ENCODE measurements at regions not wholly inside any gene's neighbourhood (a gene's known extent, or its start where the extent isn't known, plus 50 kb on each side); places are given as distances from the start of the nearest gene placed in this dataset.

GRCh38 chr5:97453263-97453662 is 270.2 kb upstream of the RIOK2 start:
- H3K4me3 Mint-ChIP-seq, result no peak overlapping the region
- H3K27me3 Mint-ChIP-seq (ENCODE audit: low read depth), result no peaks in the 10 kb centered on the region
- no peak overlapping the region for H3K27ac Mint-ChIP-seq
- no peaks in the 10 kb centered on the region for H3K36me3 Mint-ChIP-seq (ENCODE audit: low read depth)
- no peak for DNase-seq
- ATAC-seq, result no peak
- no peaks in the 10 kb centered on the region for H3K9me3 Mint-ChIP-seq (ENCODE audit: insufficient read depth)
- CTCF ChIA-PET, result no interaction called here
- POLR2A ChIA-PET, result no interaction called here
- H3K4me1 Mint-ChIP-seq (ENCODE audit: low read depth), result no peaks in the 10 kb centered on the region

GRCh38 chr5:97454015-97454414 is 271.0 kb upstream of the RIOK2 start:
- Mint-ChIP-seq H3K9me3 (ENCODE audit: insufficient read depth) (no peaks in the 10 kb centered on the region), H3K27me3 (ENCODE audit: low read depth) (no peaks in the 10 kb centered on the region), H3K4me1 (ENCODE audit: low read depth) (no peaks in the 10 kb centered on the region), H3K27ac (no peak overlapping the region), H3K36me3 (ENCODE audit: low read depth) (no peaks in the 10 kb centered on the region), H3K4me3 (no peak overlapping the region)
- no peak for DNase-seq
- POLR2A ChIA-PET, result no interaction called here
- CTCF ChIA-PET, result no interaction called here
- no peak for ATAC-seq

- POLR2A ChIA-PET, result no interaction called here
- CTCF ChIA-PET, result no interaction called here
- ATAC-seq, result no peak
Measured at GRCh38 chr5:97455996-97456395, 272.9 kb upstream of the RIOK2 start.

GRCh38 chr5:97458851-97459250 is 275.8 kb upstream of the RIOK2 start:
- DNase-seq (no peak), ATAC-seq (no peak)
- no peaks in the 10 kb centered on the region for H3K4me1 Mint-ChIP-seq (ENCODE audit: low read depth)
- ChIA-PET CTCF (no interaction called here), POLR2A (interaction anchor here (0.5 kb wide), 1 partner anchor 142 kb away, joined by 3 read pairs; no protein-coding TSS in a partner anchor)
- H3K36me3 Mint-ChIP-seq (ENCODE audit: low read depth), result no peaks in the 10 kb centered on the region
- H3K4me3 Mint-ChIP-seq, result no peak overlapping the region
- no peak overlapping the region for H3K27ac Mint-ChIP-seq
- H3K27me3 Mint-ChIP-seq (ENCODE audit: low read depth), result no peaks in the 10 kb centered on the region
- H3K9me3 Mint-ChIP-seq (ENCODE audit: insufficient read depth), result no peaks in the 10 kb centered on the region

More at GRCh38 chr5:97455996-97456395, 272.9 kb upstream of the RIOK2 start:
- no peak for DNase-seq
- Mint-ChIP-seq H3K4me1 (ENCODE audit: low read depth) (no peaks in the 10 kb centered on the region), H3K4me3 (no peak overlapping the region), H3K27ac (no peak overlapping the region), H3K9me3 (ENCODE audit: insufficient read depth) (no peaks in the 10 kb centered on the region), H3K36me3 (ENCODE audit: low read depth) (no peaks in the 10 kb centered on the region), H3K27me3 (ENCODE audit: low read depth) (no peaks in the 10 kb centered on the region)

GRCh38 chr5:97471951-97472350 is 288.9 kb upstream of the RIOK2 start:
- no peak for DNase-seq
- ChIA-PET POLR2A (no interaction called here), CTCF (no interaction called here)
- Mint-ChIP-seq H3K4me1 (ENCODE audit: low read depth) (no peaks in the 10 kb centered on the region), H3K36me3 (ENCODE audit: low read depth) (no peaks in the 10 kb centered on the region), H3K27ac (no peak overlapping the region), H3K9me3 (ENCODE audit: insufficient read depth) (no peaks in the 10 kb centered on the region), H3K27me3 (ENCODE audit: low read depth) (no peaks in the 10 kb centered on the region), H3K4me3 (no peak overlapping the region)
- no peak for ATAC-seq

- Mint-ChIP-seq H3K4me1 (ENCODE audit: low read depth) (no peaks in the 10 kb centered on the region), H3K27me3 (ENCODE audit: low read depth) (no peaks in the 10 kb centered on the region), H3K27ac (no peak overlapping the region), H3K4me3 (no peak overlapping the region), H3K36me3 (ENCODE audit: low read depth) (no peaks in the 10 kb centered on the region), H3K9me3 (ENCODE audit: insufficient read depth) (no peaks in the 10 kb centered on the region)
- ChIA-PET POLR2A (no interaction called here), CTCF (no interaction called here)
- DNase-seq, result no peak
- ATAC-seq, result no peak
Measured at GRCh38 chr5:97475847-97476246, 292.8 kb upstream of the RIOK2 start.

GRCh38 chr5:97476852-97477534 is 293.9 kb upstream of the RIOK2 start:
- ATAC-seq, result no peak
- Mint-ChIP-seq H3K4me1 (ENCODE audit: low read depth) (no peaks in the 10 kb centered on the region), H3K4me3 (no peak overlapping the region), H3K27ac (no peak overlapping the region), H3K36me3 (ENCODE audit: low read depth) (no peaks in the 10 kb centered on the region), H3K9me3 (ENCODE audit: insufficient read depth) (no peaks in the 10 kb centered on the region), H3K27me3 (ENCODE audit: low read depth) (no peaks in the 10 kb centered on the region)
- CTCF ChIA-PET, result no interaction called here
- POLR2A ChIA-PET, result no interaction called here
- no peak for DNase-seq

- no peak overlapping the region for H3K4me3 Mint-ChIP-seq
- DNase-seq (no peak), ATAC-seq (no peak)
- ChIA-PET POLR2A (no interaction called here), CTCF (no interaction called here)
- H3K36me3 Mint-ChIP-seq (ENCODE audit: low read depth), result no peaks in the 10 kb centered on the region
- no peaks in the 10 kb centered on the region for H3K9me3 Mint-ChIP-seq (ENCODE audit: insufficient read depth)
- H3K4me1 Mint-ChIP-seq (ENCODE audit: low read depth), result no peaks in the 10 kb centered on the region
- H3K27me3 Mint-ChIP-seq (ENCODE audit: low read depth), result no peaks in the 10 kb centered on the region
- no peak overlapping the region for H3K27ac Mint-ChIP-seq
Measured at GRCh38 chr5:97478483-97478882, 295.4 kb upstream of the RIOK2 start.

- POLR2A ChIA-PET, result no interaction called here
- CTCF ChIA-PET, result no interaction called here
- H3K4me3 Mint-ChIP-seq, result no peak overlapping the region
- H3K9me3 Mint-ChIP-seq (ENCODE audit: insufficient read depth), result no peaks in the 10 kb centered on the region
- no peaks in the 10 kb centered on the region for H3K36me3 Mint-ChIP-seq (ENCODE audit: low read depth)
- ATAC-seq (no peak), DNase-seq (no peak)
- H3K27me3 Mint-ChIP-seq (ENCODE audit: low read depth), result no peaks in the 10 kb centered on the region
- no peak overlapping the region for H3K27ac Mint-ChIP-seq
- H3K4me1 Mint-ChIP-seq (ENCODE audit: low read depth), result no peaks in the 10 kb centered on the region
Measured at GRCh38 chr5:97480313-97480712, 297.3 kb upstream of the RIOK2 start.

- no peak overlapping the region for H3K4me3 Mint-ChIP-seq
- CTCF ChIA-PET, result no interaction called here
- no peaks in the 10 kb centered on the region for H3K27me3 Mint-ChIP-seq (ENCODE audit: low read depth)
Measured at GRCh38 chr5:97488126-97488668, 305.1 kb upstream of the RIOK2 start.

GRCh38 chr5:97489010-97489840 is 306.2 kb upstream of the RIOK2 start:
- CTCF ChIA-PET, result no interaction called here
- Mint-ChIP-seq H3K27me3 (ENCODE audit: low read depth) (no peaks in the 10 kb centered on the region), H3K9me3 (ENCODE audit: insufficient read depth) (no peaks in the 10 kb centered on the region), H3K4me3 (no peak overlapping the region), H3K36me3 (ENCODE audit: low read depth) (no peaks in the 10 kb centered on the region), H3K27ac (no peak overlapping the region), H3K4me1 (ENCODE audit: low read depth) (no peaks in the 10 kb centered on the region)
- DNase-seq, result no peak
- POLR2A ChIA-PET, result no interaction called here
- no peak for ATAC-seq

More at GRCh38 chr5:97488126-97488668, 305.1 kb upstream of the RIOK2 start:
- DNase-seq, result no peak
- POLR2A ChIA-PET, result no interaction called here
- Mint-ChIP-seq H3K36me3 (ENCODE audit: low read depth) (no peaks in the 10 kb centered on the region), H3K4me1 (ENCODE audit: low read depth) (no peaks in the 10 kb centered on the region), H3K27ac (no peak overlapping the region), H3K9me3 (ENCODE audit: insufficient read depth) (no peaks in the 10 kb centered on the region)
- ATAC-seq, result no peak

- H3K27me3 Mint-ChIP-seq (ENCODE audit: low read depth), result no peaks in the 10 kb centered on the region
- H3K36me3 Mint-ChIP-seq (ENCODE audit: low read depth), result no peaks in the 10 kb centered on the region
- no peak for DNase-seq
- no peak overlapping the region for H3K27ac Mint-ChIP-seq
- no peak for ATAC-seq
- H3K9me3 Mint-ChIP-seq (ENCODE audit: insufficient read depth), result no peaks in the 10 kb centered on the region
- no peak overlapping the region for H3K4me3 Mint-ChIP-seq
- ChIA-PET POLR2A (no interaction called here), CTCF (no interaction called here)
- no peaks in the 10 kb centered on the region for H3K4me1 Mint-ChIP-seq (ENCODE audit: low read depth)
Measured at GRCh38 chr5:97494465-97494864, 311.4 kb upstream of the RIOK2 start.
